PC-3 (cell line): ENCODE measurements at regions not wholly inside any gene's neighbourhood (a gene's known extent, or its start where the extent isn't known, plus 50 kb on each side); places are given as distances from the start of the nearest gene placed in this dataset.

Experiments
- ATAC-seq: fragments of 200-7000 bp; cut with Tn5 transposase; 2 replicates; pipeline ENCODE4 v1.9.1; 2020; ENCODE audit warnings: mild to moderate bottlenecking, moderate library complexity
- BruUV-seq: library from RNA; stranded (reverse); fragments of 400-500 nt; replicated peaks from 2 replicates; lab custom pipeline; 2021; lab: Mats Ljungman, UMichigan
- CTCF ChIA-PET: fragments of 300-600 bp; sonication (Branson Sonifier 250); formaldehyde crosslinking; loops from one replicate; lab custom pipeline; 2022; ENCODE audit warnings: antibody characterized with exemption; lab: Charles Lee
- POLR2A ChIA-PET: fragments of 300-600 bp; sonication (Branson Sonifier 250); formaldehyde crosslinking; loops from one replicate; lab custom pipeline; 2022; ENCODE audit warnings: antibody characterized with exemption; ENCODE audit not compliant: unreplicated experiment; lab: Charles Lee
- DNase-seq: peaks from one replicate; pipeline ENCODE4 v3.0.0-alpha.2; 2015
- H2AFZ ChIP-seq: fragments of 300-600 bp; sonication (generic); 2 replicates; pipeline ENCODE4 v1.6.0; 2016; ENCODE audit warnings: antibody characterized with exemption, low read length
- H3F3A ChIP-seq: fragments of 300-600 bp; sonication (generic); one replicate; pipeline ENCODE4 v1.6.0; 2017; ENCODE audit warnings: antibody characterized with exemption, low read length, control low read depth, mild to moderate bottlenecking; ENCODE audit not compliant: unreplicated experiment
- H3K27ac ChIP-seq: fragments of 300-600 bp; sonication (generic); 2 replicates; pipeline ENCODE4 v1.5.1; 2016; ENCODE audit warnings: mild to moderate bottlenecking, low read length
- H3K27me3 ChIP-seq: fragments of 300-600 bp; sonication (generic); 2 replicates; pipeline ENCODE4 v1.6.1; 2016; ENCODE audit warnings: low read length, mixed read lengths
- H3K36me3 ChIP-seq: fragments of 300-600 bp; sonication (generic); 2 replicates; pipeline ENCODE4 v1.6.1; 2016; ENCODE audit warnings: low read depth, mixed run types, low read length, mixed read lengths
- H3K4me1 ChIP-seq: fragments of 300-600 bp; sonication (generic); 2 replicates; pipeline ENCODE4 v1.5.1; 2016; ENCODE audit warnings: low read length; ENCODE audit not compliant: insufficient read depth
- H3K4me2 ChIP-seq: fragments of 300-600 bp; sonication (generic); 2 replicates; pipeline ENCODE4 v1.6.0; 2016; ENCODE audit warnings: low read length
- H3K4me3 ChIP-seq: fragments of 300-600 bp; sonication (generic); 2 replicates; pipeline ENCODE4 v1.5.1; 2016; ENCODE audit warnings: mild to moderate bottlenecking, low read length, mixed read lengths
- H3K79me2 ChIP-seq: fragments of 300-600 bp; sonication (generic); 2 replicates; pipeline ENCODE4 v1.6.1; 2017; ENCODE audit warnings: low read length, mixed read lengths
- H3K9ac ChIP-seq: fragments of 300-600 bp; sonication (generic); 2 replicates; pipeline ENCODE4 v1.6.0; 2016; ENCODE audit warnings: mild to moderate bottlenecking, low read length
- H3K9me2 ChIP-seq: fragments of 300-600 bp; sonication (generic); replicated peaks from 2 replicates; pipeline ENCODE4 v1.6.1; 2016; ENCODE audit warnings: mixed run types, low read length, mixed read lengths
- H3K9me3 ChIP-seq: fragments of 300-600 bp; sonication (generic); 2 replicates; pipeline ENCODE4 v1.6.1; 2016; ENCODE audit warnings: low read length, mixed read lengths
- H4K20me1 ChIP-seq: fragments of 300-600 bp; sonication (generic); 2 replicates; pipeline ENCODE4 v1.6.1; 2016; ENCODE audit warnings: low read length, mixed read lengths
- EZH2 ChIP-seq: fragments of 300-600 bp; sonication (generic); IDR thresholded peaks from one replicate; pipeline ENCODE4 v1.6.1; 2017; ENCODE audit warnings: antibody characterized with exemption, mild to moderate bottlenecking, low read length; ENCODE audit not compliant: unreplicated experiment
- EZH2phosphoT487 ChIP-seq: fragments of 300-600 bp; sonication (generic); IDR thresholded peaks from 2 replicates; pipeline ENCODE4 v1.6.1; 2018; ENCODE audit warnings: mild to moderate bottlenecking, antibody characterized with exemption, low read length, borderline replicate concordance
- intact Hi-C: fragments of 100-400 bp; cut with micrococcal nuclease; formaldehyde crosslinking; loops from 2 replicates; pipeline ENCODE4 v1.9.0; 2023
- TF ChIP-seq, protein P1 (sequence below): fragments of 300-600 bp; sonication (generic); conservative IDR thresholded peaks from 2 replicates; pipeline ENCODE4 v1.5.1; 2017; ENCODE audit warnings: antibody characterized with exemption, low read depth, mild to moderate bottlenecking, low read length

DNA sequence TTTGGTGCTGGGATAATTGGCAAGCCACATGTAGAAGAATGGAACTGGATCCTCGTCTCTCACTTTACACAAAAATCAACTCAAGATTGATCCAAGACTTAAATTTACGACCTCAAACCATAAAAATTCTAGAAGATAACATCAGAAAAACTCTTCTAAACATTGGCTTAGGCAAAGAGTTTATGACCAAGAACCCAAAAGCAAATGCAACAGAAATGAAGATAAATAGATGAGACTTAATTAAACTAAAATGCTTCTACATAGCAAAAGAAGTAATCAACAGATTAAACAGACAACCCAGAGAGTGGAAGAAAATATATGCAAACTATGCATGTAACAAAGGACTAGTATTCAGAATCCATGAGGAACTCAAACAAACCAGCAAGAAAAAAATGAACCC, 80.1 kb downstream of the CLDN1 start:
- POLR2A ChIA-PET: no interaction called here
- no TSS peak for BruUV-seq
- no peak for TF ChIP-seq EZH2
- TF ChIP-seq, protein P1, sequence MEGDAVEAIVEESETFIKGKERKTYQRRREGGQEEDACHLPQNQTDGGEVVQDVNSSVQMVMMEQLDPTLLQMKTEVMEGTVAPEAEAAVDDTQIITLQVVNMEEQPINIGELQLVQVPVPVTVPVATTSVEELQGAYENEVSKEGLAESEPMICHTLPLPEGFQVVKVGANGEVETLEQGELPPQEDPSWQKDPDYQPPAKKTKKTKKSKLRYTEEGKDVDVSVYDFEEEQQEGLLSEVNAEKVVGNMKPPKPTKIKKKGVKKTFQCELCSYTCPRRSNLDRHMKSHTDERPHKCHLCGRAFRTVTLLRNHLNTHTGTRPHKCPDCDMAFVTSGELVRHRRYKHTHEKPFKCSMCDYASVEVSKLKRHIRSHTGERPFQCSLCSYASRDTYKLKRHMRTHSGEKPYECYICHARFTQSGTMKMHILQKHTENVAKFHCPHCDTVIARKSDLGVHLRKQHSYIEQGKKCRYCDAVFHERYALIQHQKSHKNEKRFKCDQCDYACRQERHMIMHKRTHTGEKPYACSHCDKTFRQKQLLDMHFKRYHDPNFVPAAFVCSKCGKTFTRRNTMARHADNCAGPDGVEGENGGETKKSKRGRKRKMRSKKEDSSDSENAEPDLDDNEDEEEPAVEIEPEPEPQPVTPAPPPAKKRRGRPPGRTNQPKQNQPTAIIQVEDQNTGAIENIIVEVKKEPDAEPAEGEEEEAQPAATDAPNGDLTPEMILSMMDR: no peak
- TF ChIP-seq EZH2phosphoT487: no peak

DNA sequence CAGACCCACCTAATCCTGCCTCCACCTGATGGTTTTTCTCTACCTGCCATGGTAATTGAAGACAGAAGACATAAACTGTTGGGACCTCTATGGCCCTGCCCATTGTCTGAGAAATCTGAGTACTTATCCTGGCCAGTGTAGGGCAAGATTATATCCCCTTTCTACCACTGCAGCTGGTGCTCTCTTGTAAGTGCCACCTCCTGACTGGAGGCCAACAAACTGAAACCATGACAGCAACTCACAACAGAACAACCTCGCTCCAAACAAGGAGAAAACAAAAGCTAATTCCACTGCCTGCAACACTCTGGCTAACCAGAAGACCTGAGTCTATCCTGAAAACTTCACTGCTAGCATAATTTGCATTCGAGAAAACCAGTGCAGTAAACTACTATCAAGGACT, 82.9 kb downstream of the CLDN1 start:
- TF ChIP-seq, protein P1: no peak
- TF ChIP-seq EZH2: no peak
- TF ChIP-seq EZH2phosphoT487: no peak
- intact Hi-C loops: no loop called here

More for the DNA sequence above, 80.1 kb downstream of the CLDN1 start:
- no peak overlapping the region for H3K27ac ChIP-seq
- H4K20me1 ChIP-seq: no peaks in the 10 kb centered on the region
- H3K9me2 ChIP-seq: no peaks in the 10 kb centered on the region
- H3K4me1 ChIP-seq: no peaks in the 10 kb centered on the region
- peaks cover 14% of the 10 kb centered on the region for H3K9me3 ChIP-seq
- ATAC-seq (no peak), DNase-seq (no peak)
- H3K4me3 ChIP-seq: no peak overlapping the region
- H3F3A ChIP-seq: no peaks in the 10 kb centered on the region
- no peak overlapping the region for H3K4me2 ChIP-seq
- intact Hi-C loops: no loop called here
- H2AFZ ChIP-seq: no peak overlapping the region
- no peaks in the 10 kb centered on the region for H3K79me2 ChIP-seq
- H3K27me3 ChIP-seq: no peaks in the 10 kb centered on the region
- CTCF ChIA-PET: no interaction called here
- H3K36me3 ChIP-seq: no peaks in the 10 kb centered on the region; the same call in 1 of the 2 replicates
- no peak overlapping the region for H3K9ac ChIP-seq

GRCh38 chr3:190238871-190239270, 83.4 kb downstream of the CLDN1 start:
- Histone ChIP-seq H3K9me3 (peaks cover 8% of the 10 kb centered on the region; the same call in 1 of the 2 replicates), H3K27me3 (no peaks in the 10 kb centered on the region), H3K9me2 (no peaks in the 10 kb centered on the region), H3K4me2 (no peak overlapping the region), H3K4me3 (no peak overlapping the region), H4K20me1 (no peaks in the 10 kb centered on the region), H2AFZ (no peak overlapping the region), H3K9ac (no peak overlapping the region), H3K79me2 (no peaks in the 10 kb centered on the region), H3K36me3 (no peaks in the 10 kb centered on the region), H3K4me1 (no peaks in the 10 kb centered on the region), H3K27ac (no peak overlapping the region), H3F3A (no peaks in the 10 kb centered on the region)
- no TSS peak for BruUV-seq
- ATAC-seq: no peak
- TF ChIP-seq EZH2phosphoT487 (no peak), EZH2 (no peak)
- TF ChIP-seq, protein P1: no peak
- CTCF ChIA-PET: no interaction called here
- DNase-seq: no peak
- intact Hi-C loops: no loop called here
- POLR2A ChIA-PET: no interaction called here

More for the DNA sequence above, 82.9 kb downstream of the CLDN1 start:
- no peaks in the 10 kb centered on the region for H3K36me3 ChIP-seq
- ChIA-PET CTCF (no interaction called here), POLR2A (no interaction called here)
- no peaks in the 10 kb centered on the region for H3K4me1 ChIP-seq
- no peaks in the 10 kb centered on the region for H4K20me1 ChIP-seq
- H3K9me2 ChIP-seq: no peaks in the 10 kb centered on the region
- H3K27ac ChIP-seq: no peak overlapping the region
- H3K27me3 ChIP-seq: no peaks in the 10 kb centered on the region
- H3K4me3 ChIP-seq: no peak overlapping the region
- no peaks in the 10 kb centered on the region for H3K79me2 ChIP-seq
- no peak for ATAC-seq
- no peak overlapping the region for H2AFZ ChIP-seq
- H3K9me3 ChIP-seq: peaks cover 8% of the 10 kb centered on the region
- H3K4me2 ChIP-seq: no peak overlapping the region
- no peaks in the 10 kb centered on the region for H3F3A ChIP-seq
- BruUV-seq: no TSS peak
- DNase-seq: no peak
- no peak overlapping the region for H3K9ac ChIP-seq
